GM19395 (cell line): ENCODE measurements at regions not wholly inside any gene's neighbourhood (a gene's known extent, or its start where the extent isn't known, plus 50 kb on each side); places are given as distances from the start of the nearest gene placed in this dataset.

Source experiments
- ATAC-seq: cut with Tn5 transposase; IDR thresholded peaks from one replicate; pipeline ENCODE4 v1.9.1; 2021; ENCODE audit warnings: mild to moderate bottlenecking, moderate library complexity; ENCODE audit not compliant: unreplicated experiment

DNA sequence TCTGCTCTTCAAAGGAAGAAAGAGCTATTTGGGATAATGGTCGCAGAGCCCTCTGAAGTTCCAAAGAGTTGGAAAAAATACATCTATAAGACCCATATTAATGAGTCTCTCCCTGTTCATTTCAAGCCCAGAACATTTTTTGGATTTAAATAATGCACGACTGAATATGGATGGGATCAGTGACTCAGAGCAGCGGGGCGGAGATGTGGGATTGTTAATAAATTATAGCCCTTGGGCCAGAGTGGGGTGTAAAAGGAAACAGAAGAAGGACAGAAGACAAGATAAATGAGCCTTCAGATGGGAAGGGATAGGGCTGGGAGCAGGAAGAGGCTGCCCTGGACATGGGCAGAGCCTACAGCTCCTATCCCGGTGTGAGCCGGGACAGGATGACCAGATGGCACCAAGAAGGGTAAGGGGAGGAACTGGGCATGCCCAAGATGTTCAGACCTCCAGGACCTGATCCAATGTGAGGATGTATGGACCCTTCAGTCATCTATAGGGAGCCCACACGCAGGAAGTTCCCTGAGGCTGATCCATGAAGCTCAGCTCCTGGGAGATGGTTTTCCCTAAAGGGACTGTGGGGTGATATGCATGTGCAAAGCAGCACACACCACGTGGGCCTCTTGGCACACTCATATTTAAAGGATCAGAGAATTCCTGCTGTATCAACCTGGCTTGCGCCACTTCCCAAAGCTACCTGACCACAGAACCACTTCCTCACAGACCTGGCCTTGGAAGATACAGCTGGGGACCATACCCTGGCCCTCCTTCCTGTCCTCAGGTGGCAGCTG lies 96.1 kb upstream of the PLXNA4 start:
- no peak for ATAC-seq

- no peak for ATAC-seq
Measured at GRCh38 chr7:132666774-132667172, 90.5 kb upstream of the PLXNA4 start.

DNA sequence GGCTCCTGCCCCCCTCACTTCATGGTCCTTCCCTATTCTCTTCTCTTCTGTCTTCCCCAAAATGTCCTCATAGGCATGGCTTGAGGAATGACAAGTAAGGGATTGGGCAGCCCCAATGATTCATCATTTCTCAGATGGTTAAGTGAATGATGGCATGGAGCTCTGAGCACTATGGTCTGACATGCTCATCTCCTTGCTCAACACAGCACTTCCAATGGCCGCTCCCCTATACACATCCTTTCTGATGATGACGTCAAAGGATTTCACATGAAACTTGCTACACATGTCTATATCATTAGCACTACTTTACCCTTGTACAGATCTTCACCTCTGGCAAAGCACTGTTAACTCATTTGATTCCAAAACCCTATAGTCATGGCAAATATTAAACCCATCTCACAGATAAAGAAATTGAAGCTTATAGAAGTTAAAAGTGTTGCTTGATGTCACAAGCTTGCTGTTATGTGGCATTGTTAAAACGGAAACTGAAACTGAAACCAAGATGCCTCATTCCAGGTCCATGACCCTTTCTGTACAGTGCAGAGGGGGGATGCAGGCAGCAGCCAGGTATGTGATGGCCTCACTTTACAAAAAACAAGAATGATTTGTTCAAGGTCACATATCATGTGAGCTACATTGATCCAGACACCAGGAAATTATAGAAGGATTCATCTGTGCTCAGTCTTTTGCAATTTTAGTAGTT lies 90.0 kb upstream of the PLXNA4 start:
- no peak for ATAC-seq

DNA sequence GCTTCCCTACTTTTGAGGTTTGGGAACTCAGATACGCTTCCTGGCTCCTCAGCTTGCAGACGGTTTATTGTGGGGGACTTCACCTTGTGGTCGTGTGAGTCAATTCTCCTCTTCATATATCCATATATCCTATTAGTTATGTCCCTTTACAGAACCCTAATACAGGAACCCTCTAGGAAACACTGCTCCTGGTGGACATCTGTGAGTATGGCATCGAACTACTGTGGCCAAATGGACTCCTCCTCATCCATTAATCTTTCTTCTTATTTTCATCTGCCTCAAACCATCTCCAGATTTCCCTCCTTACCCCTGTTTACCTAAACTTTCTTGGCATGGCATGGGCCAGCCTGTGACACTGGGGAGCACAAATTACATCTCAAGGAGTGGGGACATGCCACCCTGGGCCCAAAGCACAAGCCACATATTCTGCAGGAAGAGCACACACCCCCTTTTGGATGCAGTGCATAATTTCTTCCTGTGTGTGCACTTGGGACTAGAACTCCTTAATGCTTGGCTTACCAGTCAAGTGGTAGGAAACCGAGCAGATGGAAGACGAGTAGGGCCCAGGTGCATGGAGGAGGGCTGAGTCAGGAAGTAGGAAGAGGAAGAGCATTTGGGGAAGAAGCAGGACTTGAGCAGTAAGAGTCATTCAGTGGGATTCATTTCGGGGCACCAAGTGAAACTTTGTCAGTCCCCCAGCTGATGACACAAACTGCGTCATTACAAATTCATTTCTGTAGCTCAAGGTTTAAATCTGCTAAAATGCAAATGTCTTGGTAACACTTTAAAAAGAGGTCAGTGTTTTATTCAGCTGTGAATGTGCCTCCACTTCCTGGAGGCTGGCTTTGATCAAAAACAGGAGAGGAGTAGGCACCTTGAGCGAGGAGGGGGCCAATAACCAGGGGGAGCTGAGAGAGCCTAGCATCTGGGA lies 80.8 kb upstream of the PLXNA4 start:
- no peak for ATAC-seq

DNA sequence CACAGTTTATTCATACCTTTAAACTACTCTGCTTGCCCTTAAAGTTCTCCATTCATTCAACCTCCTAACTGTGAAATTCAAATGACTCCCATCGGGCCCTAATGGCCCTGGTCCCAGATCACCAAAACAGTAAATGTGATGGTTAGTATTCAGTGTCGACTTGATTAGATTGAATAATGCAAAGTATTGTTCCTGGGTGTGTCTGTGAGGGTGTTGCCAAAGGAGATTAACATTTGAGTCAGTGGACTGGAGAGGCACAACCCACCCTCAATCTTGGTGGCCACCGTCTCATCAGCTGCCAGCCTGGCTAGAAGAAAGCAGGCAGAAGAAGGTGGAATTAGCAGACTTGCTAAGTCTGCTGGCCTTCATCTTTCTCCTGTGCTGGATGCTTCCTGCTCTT lies 80.1 kb upstream of the PLXNA4 start:
- no peak for ATAC-seq

- ATAC-seq: no peak
Measured at GRCh38 chr7:132655131-132655727, 79.0 kb upstream of the PLXNA4 start.

DNA sequence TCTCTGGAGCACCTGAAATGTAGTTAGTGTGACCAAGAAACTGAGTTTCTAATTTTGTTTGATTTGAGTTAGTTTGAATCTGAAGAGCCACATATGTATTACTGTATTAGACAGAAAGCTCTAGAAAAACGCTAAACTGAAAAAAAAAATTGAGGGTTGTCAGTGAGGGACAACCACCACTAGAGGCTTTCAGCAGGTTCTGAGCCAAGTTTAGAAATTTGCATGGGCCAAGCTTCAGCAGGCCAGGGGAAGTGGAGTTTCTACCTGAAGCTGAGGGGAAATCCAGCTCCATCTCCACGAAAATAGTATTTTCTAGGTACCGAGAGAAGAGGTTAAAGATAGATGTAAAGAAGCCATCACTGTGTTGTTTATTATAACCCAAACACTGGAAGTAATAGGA lies 77.9 kb upstream of the PLXNA4 start:
- peak; percentile 68 for ATAC-seq

DNA sequence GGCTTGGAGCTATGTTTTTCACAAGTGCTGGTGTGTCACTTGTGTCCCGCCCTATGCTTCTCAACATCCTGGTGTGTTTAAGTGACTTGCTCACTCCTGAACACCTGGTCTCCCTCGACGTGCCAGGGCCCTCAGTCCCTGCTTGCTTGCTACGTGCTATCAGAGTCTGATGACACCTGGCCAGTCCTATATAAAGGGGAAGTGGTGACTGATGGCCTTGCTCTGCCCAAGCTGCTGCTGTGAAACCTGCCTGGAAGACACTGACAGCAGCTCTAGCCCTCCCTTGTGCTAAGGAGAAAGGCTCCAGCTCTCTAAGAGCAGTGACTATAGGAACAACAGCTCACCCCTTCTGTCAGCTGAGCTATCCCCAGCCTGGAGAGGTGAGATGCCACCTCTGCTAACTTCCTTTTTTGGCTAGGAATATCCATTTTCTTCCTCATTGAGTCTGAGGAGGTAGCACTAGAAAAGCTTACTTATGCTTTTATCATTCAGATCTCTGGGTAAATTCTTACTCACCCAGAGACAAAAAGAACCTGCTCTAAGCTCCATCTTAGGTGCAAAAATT lies 77.2 kb upstream of the PLXNA4 start:
- peak; percentile 53 for ATAC-seq

GRCh38 chr7:132652507-132652906 lies 76.2 kb upstream of the PLXNA4 start:
- no peak for ATAC-seq

- ATAC-seq: no peak
Measured at GRCh38 chr7:132650498-132650897, 74.2 kb upstream of the PLXNA4 start.

GRCh38 chr7:132647311-132647710 lies 71.0 kb upstream of the PLXNA4 start:
- no peak for ATAC-seq

GRCh38 chr7:132646052-132646451 lies 69.8 kb upstream of the PLXNA4 start:
- no peak for ATAC-seq

DNA sequence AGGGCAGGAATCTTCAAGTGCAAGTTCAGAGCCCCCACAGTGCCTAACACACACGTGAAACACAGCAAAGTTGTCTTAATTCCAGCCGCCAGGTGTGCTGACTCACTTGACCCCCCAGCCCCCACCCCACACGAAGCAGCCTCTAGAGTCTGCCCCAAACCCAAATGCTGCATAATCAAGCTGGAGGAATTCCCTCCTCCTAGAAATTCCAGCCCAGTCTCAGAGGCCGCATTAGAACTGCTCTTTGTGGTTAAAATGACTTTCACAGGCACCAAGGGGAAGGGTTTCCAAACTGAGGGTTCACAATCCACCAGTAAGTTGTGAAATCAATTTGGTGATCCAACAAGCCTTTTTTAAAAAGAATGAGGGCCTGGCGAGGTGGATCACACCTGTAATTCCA lies 67.0 kb upstream of the PLXNA4 start:
- no peak for ATAC-seq

DNA sequence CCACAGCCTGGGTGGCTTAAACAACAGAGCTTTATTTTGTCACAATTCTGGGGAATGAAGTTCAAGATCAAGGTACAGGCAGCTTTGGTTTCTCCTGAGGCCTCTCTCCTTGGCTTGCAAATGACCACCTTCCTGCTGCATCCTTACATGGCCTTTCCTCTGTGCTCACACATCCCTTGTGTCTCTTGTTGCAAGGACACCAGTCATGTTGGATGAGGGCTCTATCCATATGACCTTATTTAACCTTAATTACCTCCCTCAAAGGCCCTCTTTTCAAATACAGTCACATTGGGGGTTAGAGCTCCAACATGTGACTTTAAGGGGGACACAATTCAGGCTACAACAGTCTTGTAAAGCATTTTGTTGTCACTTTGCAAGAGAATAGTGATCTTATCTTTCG lies 65.0 kb upstream of the PLXNA4 start:
- ATAC-seq: no peak

DNA sequence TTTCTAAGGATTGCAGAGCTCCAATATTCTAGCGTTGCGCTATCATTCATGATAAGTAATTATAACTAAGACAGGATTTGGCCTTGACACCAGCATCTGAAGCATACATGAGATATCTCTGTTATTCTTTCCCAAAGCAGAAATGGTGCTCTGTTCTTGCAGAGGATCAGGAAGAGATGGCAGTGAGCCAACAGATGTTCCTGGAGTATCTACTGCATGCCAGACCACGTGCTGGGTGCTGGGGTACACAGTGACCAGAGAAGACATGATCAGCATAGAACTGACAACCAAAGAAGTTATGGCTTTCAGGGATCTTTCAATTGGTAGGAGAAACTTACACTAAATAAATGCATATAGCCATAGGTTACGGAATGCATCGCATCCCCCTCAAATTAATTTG lies 63.7 kb upstream of the PLXNA4 start:
- no peak for ATAC-seq

- no peak for ATAC-seq
Measured at GRCh38 chr7:132638000-132638399, 61.7 kb upstream of the PLXNA4 start.

- no peak for ATAC-seq
Measured at GRCh38 chr7:132636581-132636980, 60.3 kb upstream of the PLXNA4 start.

DNA sequence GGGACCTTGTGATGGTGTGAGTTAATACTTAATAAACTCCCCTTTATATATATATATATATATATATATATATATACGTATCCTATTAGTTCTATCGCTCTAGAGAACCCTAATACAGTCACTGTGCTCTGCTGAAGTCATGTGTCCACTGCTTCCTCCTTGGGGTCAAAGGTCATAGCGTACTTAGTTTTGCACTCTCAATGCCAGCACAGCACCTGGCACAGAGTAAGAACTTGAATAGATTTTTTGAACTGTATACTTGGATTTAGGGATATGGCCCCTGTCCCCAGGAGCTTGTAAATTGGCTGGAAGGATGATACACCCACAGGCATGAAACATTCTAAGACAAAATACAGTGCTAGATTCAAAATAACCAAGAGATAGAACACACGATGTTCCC lies 58.9 kb upstream of the PLXNA4 start:
- ATAC-seq: no peak

- no peak for ATAC-seq
Measured at GRCh38 chr7:132630834-132631233, 54.6 kb upstream of the PLXNA4 start.
